ENCODE measurements at regions not wholly inside any gene's neighbourhood (a gene's known extent, or its start where the extent isn't known, plus 50 kb on each side); places are given as distances from the start of the nearest gene placed in this dataset.
"Not testable (repeated sequence)": the region's sequence is repeated elsewhere in the genome, so short reads cannot be mapped to it uniquely, and the experiment has no call there.

DNA sequence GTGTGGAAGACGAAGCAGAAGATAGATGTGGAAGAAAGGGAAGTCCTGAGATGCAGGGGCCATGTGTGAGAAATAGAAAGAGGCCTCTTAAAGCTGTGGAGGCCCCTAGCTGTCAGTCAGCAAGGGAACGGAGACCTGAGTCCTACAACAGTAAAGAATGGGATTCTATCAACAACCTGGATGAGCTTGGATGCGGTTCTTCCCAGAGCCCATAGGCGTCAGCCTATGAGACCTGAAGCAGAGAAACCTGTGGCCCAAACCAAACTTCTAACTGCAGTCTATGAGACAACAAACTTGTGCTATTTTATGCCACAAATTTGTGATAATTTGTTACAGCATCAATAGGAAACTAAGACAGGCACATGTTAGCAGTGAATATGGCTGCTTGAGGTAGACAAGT, 583.7 kb downstream of the ADCYAP1 start:
- Mint-ChIP-seq H3K4me3 (no peak overlapping the region), H3K27me3 (no peaks in the 10 kb centered on the region), H3K4me1 (no peaks in the 10 kb centered on the region), H3K27ac (no peak overlapping the region), H3K36me3 (no peaks in the 10 kb centered on the region), H3K9me3 (peaks cover 0 to 7% (median 2%) of the 10 kb centered on the region in 3 donors)

DNA sequence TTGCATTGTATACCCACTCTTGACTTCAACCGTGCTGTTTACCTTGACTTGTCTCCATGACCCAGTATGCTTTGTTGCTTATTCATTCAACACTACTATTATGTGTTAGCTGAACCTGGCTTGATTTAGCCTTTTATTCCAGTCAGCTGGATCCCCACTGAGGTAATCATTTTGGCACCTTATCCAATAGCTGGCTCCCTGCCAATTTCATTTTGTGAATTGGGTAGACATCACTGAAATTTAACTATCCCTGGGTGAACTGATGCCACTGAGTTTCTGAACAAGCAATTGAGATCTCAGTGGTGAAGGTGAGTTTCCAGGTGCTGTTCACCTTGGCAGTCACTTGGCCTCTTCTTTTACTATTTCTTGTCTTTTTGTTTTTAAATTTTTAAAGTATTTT, 584.3 kb downstream of the ADCYAP1 start:
- no peak overlapping the region for H3K27ac Mint-ChIP-seq
- no peaks in the 10 kb centered on the region for H3K36me3 Mint-ChIP-seq
- no peak overlapping the region for H3K4me3 Mint-ChIP-seq
- no peaks in the 10 kb centered on the region for H3K4me1 Mint-ChIP-seq
- no peaks in the 10 kb centered on the region for H3K27me3 Mint-ChIP-seq
- peaks cover 0 to 7% (median 2%) of the 10 kb centered on the region in 3 donors for H3K9me3 Mint-ChIP-seq

GRCh38 chr18:1495387-1495786, 590.7 kb downstream of the ADCYAP1 start:
- H3K4me3 Mint-ChIP-seq, result no peak overlapping the region
- no peaks in the 10 kb centered on the region for H3K36me3 Mint-ChIP-seq
- H3K4me1 Mint-ChIP-seq, result no peaks in the 10 kb centered on the region
- no peaks in the 10 kb centered on the region for H3K27me3 Mint-ChIP-seq
- peaks cover 4 to 8% (median 5%) of the 10 kb centered on the region in 3 donors for H3K9me3 Mint-ChIP-seq
- no peak overlapping the region for H3K27ac Mint-ChIP-seq

DNA sequence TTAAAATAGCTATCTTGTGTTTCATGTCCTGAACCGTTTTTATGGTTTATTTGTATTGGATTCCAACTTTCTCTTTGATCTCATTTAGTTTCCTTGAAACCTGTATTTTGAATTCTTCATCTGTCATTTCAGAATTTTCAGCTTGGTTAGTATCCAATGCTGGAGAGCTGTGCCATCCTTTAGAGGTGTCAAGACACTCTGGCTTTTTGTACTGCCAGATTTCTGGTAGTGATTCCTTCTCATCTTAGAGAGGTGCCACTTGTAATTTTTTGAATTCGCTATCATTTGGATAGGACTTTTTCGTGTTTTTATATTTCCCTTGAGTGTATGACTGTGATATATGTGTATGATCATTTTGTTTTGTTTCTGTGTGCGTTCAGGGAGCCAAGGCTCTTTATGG, 591.4 kb downstream of the ADCYAP1 start:
- Mint-ChIP-seq H3K4me1 (no peaks in the 10 kb centered on the region), H3K27me3 (no peaks in the 10 kb centered on the region), H3K9me3 (peaks cover 4 to 8% (median 5%) of the 10 kb centered on the region in 3 donors), H3K27ac (no peak overlapping the region), H3K4me3 (no peak overlapping the region), H3K36me3 (no peaks in the 10 kb centered on the region)

GRCh38 chr18:1498216-1498615, 593.5 kb downstream of the ADCYAP1 start:
- H3K4me1 Mint-ChIP-seq, result no peaks in the 10 kb centered on the region
- no peaks in the 10 kb centered on the region for H3K27me3 Mint-ChIP-seq
- H3K4me3 Mint-ChIP-seq, result no peak overlapping the region

DNA sequence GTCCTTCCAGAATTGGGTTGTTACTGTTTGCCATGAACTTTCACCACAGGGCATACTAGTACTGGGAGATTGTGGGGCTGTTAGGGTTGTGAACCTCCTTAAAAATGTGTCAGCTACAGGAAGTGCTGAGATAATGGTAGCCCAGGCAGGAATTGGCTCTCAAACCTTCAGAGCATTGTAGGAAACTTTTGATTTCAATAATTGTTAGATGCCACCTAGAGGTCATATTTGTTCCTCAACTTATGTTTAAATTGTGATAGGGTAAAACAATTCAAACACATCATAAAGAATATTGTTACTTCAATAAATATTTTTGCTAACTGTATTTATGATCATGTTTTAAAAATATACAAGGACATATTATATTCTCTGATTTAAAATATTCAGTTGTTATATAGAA, 594.6 kb downstream of the ADCYAP1 start:
- Mint-ChIP-seq H3K9me3 (peaks cover 0 to 8% (median 3%) of the 10 kb centered on the region in 3 donors), H3K27ac (no peak overlapping the region), H3K4me3 (no peak overlapping the region), H3K4me1 (no peaks in the 10 kb centered on the region), H3K27me3 (no peaks in the 10 kb centered on the region), H3K36me3 (no peaks in the 10 kb centered on the region)

More at GRCh38 chr18:1498216-1498615, 593.5 kb downstream of the ADCYAP1 start:
- Mint-ChIP-seq H3K36me3 (no peaks in the 10 kb centered on the region), H3K9me3 (peaks cover 0 to 8% (median 3%) of the 10 kb centered on the region in 3 donors), H3K27ac (no peak overlapping the region)

DNA sequence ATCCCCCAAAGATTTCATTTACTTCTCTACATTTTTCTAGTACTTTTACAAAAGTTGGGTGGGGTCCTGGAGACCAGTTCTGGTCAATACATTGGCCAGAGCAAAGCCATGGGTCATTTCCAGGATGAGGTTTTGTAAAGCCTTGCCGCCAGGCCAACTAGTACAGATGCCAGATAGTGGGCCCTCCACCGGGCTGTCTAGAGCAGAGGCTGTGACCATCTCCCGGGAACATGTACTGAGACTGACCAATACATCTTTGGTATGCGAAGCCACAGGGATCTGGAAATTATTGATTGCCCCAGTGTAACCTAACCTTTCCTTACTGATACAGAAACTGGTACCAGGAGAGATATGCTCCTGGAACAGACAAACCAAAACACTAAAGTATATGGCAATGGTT, 599.2 kb downstream of the ADCYAP1 start:
- Mint-ChIP-seq H3K27me3 (no peaks in the 10 kb centered on the region), H3K9me3 (peaks cover 0 to 4% (median 0%) of the 10 kb centered on the region in 3 donors), H3K27ac (no peak overlapping the region), H3K4me3 (no peak overlapping the region), H3K4me1 (no peaks in the 10 kb centered on the region), H3K36me3 (no peaks in the 10 kb centered on the region)

GRCh38 chr18:1505856-1506255, 601.2 kb downstream of the ADCYAP1 start:
- no peak overlapping the region for H3K4me3 Mint-ChIP-seq
- H3K27me3 Mint-ChIP-seq, result no peaks in the 10 kb centered on the region
- no peaks in the 10 kb centered on the region for H3K4me1 Mint-ChIP-seq
- peaks cover 0 to 4% (median 4%) of the 10 kb centered on the region in 3 donors for H3K9me3 Mint-ChIP-seq
- peak overlapping the region in 1 of 3 donors; percentile 27 for H3K27ac Mint-ChIP-seq
- H3K36me3 Mint-ChIP-seq, result no peaks in the 10 kb centered on the region

DNA sequence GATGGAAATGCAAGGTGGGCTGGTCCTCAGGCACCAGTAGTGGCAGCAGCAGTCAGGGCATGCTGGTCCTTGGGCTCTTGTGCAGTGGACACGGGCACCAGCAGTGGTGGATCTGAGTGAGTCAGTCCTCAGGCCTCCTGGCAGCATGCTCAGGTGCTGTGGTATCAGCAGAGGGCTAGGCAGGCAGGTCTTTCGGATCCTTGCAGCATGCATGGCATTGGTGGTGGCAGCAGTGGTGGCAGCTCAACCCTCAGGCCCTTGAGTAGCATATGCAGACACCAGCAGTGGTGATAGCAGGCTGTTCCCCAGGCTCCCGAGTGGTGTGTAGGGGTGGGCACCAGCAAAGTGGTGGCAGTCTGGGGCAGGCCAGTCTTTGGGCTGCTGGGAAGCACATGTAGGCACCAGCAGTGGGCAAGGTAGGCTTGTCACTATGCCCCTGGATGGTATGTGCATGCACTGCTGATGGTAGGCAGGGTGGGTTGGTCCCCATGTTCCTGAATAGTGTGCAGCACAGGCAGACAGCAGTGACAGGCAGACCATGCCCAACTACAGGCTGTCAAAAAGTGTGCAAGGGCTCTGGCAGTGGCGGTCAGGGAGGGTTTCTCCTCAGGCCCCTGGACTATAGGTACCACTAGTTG, 606.0 kb downstream of the ADCYAP1 start:
- no peak overlapping the region for H3K4me3 Mint-ChIP-seq
- H3K27ac Mint-ChIP-seq, result no peak overlapping the region
- no peaks in the 10 kb centered on the region for H3K4me1 Mint-ChIP-seq
- H3K9me3 Mint-ChIP-seq, result peaks cover 2 to 4% (median 4%) of the 10 kb centered on the region in 3 donors
- H3K27me3 Mint-ChIP-seq, result no peaks in the 10 kb centered on the region
- H3K36me3 Mint-ChIP-seq, result no peaks in the 10 kb centered on the region

DNA sequence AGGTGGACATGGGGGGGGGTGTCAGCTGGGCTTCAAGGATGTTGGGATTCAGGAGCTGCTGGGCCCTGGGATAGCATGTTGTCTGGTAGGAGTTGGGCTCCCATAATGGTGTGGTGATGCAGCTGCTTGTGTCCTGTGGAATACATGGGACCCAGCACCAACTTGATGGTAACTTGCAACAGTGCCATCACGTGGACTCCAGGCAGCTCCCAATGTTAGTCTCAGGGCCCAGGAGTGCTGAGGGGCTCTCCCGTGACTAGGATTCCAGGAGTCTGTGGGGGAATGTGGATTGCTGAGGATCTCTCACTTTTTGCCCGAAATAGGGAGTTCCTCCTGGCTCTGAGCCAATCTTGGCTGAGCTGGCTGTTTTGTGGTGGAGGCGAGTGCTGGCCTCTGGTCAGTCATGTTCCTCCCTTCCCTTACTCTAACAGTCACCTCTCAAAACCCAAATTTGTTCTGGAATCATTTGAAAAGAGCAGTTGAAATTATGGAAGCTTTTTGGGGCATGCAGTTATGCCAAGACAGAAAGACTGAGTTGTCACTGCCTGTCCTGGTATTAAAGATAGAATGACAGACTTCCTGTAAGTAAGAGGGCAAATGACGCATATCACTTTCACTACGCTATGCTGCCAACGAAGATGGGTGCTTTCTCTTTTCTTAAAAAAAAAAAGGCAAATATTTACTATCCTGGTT, 607.1 kb downstream of the ADCYAP1 start:
- H3K4me1 Mint-ChIP-seq, result no peaks in the 10 kb centered on the region
- no peaks in the 10 kb centered on the region for H3K27me3 Mint-ChIP-seq
- H3K27ac Mint-ChIP-seq, result no peak overlapping the region
- no peak overlapping the region for H3K4me3 Mint-ChIP-seq
- H3K9me3 Mint-ChIP-seq, result peaks cover 2 to 4% (median 4%) of the 10 kb centered on the region in 3 donors
- H3K36me3 Mint-ChIP-seq, result no peaks in the 10 kb centered on the region

GRCh38 chr18:1513519-1513918, 608.8 kb downstream of the ADCYAP1 start:
- Mint-ChIP-seq H3K4me3 (no peak overlapping the region), H3K36me3 (no peaks in the 10 kb centered on the region), H3K27me3 (no peaks in the 10 kb centered on the region), H3K27ac (no peak overlapping the region), H3K9me3 (peaks cover 0 to 4% (median 4%) of the 10 kb centered on the region in 3 donors), H3K4me1 (no peaks in the 10 kb centered on the region)

- H3K9me3 Mint-ChIP-seq, H3K4me3 Mint-ChIP-seq, H3K27me3 Mint-ChIP-seq, H3K4me1 Mint-ChIP-seq, H3K36me3 Mint-ChIP-seq, H3K27ac Mint-ChIP-seq: not testable (repeated sequence)
These were observed 617.0 kb downstream of the ADCYAP1 start for GRCh38 chr18:1521588-1522248.

DNA sequence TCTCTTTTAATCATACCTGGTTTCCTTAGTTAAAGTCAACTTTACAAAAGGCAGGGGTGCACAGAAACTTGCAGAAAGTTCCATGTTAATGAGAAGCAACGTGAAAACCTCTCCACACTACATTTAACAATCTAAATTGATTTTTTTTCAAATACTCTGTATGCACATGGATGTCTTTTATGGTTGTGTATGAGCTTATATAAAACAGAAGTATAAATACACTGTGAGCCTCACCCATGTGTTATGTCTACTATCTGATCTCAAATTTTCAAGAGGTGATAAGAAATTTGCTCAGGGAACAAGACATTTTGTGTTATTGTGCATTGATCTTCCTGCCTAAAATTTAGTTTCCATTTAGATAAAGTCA, 617.6 kb downstream of the ADCYAP1 start:
- H3K4me3 Mint-ChIP-seq, result no peak overlapping the region
- no peaks in the 10 kb centered on the region for H3K36me3 Mint-ChIP-seq
- H3K27ac Mint-ChIP-seq, result no peak overlapping the region
- peaks cover 0 to 3% (median 0%) of the 10 kb centered on the region in 3 donors for H3K9me3 Mint-ChIP-seq
- no peaks in the 10 kb centered on the region for H3K4me1 Mint-ChIP-seq
- no peaks in the 10 kb centered on the region for H3K27me3 Mint-ChIP-seq

DNA sequence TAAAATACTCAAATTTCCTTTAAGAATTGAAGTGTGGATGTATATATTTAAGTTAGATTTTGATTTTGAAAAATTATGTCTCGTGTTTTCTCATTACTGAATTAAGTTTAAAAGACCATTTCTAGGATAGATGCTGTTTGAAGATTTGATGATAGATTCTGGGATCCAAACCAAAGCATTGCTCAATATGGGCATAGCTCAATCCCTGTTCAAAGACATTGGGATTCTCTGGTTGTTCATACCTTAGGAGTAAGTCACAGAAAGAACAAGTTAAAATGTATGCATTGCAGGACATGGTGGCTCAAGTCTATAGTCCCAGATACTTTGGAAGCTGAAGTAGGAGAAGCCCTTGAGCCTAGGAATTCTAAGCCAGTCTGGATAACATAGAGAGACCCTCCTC, 622.3 kb downstream of the ADCYAP1 start:
- H3K27ac Mint-ChIP-seq, result no peak overlapping the region
- H3K9me3 Mint-ChIP-seq, result peaks cover 0 to 7% (median 4%) of the 10 kb centered on the region in 3 donors
- no peaks in the 10 kb centered on the region for H3K36me3 Mint-ChIP-seq
- H3K4me1 Mint-ChIP-seq, result no peaks in the 10 kb centered on the region
- no peak overlapping the region for H3K4me3 Mint-ChIP-seq
- H3K27me3 Mint-ChIP-seq, result no peaks in the 10 kb centered on the region

- Mint-ChIP-seq H3K36me3 (no peaks in the 10 kb centered on the region), H3K27ac (no peak overlapping the region), H3K4me1 (no peaks in the 10 kb centered on the region), H3K9me3 (peaks cover 0 to 7% (median 4%) of the 10 kb centered on the region in 3 donors), H3K4me3 (no peak overlapping the region), H3K27me3 (no peaks in the 10 kb centered on the region)
These were observed 623.1 kb downstream of the ADCYAP1 start for GRCh38 chr18:1527805-1528204.
